ENCODE measurements at regions not wholly inside any gene's neighbourhood (a gene's known extent, or its start where the extent isn't known, plus 50 kb on each side); places are given as distances from the start of the nearest gene placed in this dataset.

GRCh38 chr9:85173967-85174366 lies 504.4 kb downstream of the NTRK2 start:
- no peaks in the 10 kb centered on the region for H3K4me1 ChIP-seq (ENCODE audit: insufficient read depth, low read length)

GRCh38 chr9:85172001-85172978 lies 502.8 kb downstream of the NTRK2 start:
- DNase-seq, result no peak
- H3K4me1 ChIP-seq (ENCODE audit: insufficient read depth, low read length), result no peaks in the 10 kb centered on the region

More at GRCh38 chr9:85173967-85174366, 504.4 kb downstream of the NTRK2 start:
- intact Hi-C loops (cut with DNase I, micrococcal nuclease), result no loop called here
- Mint-ChIP-seq H3K9me3 (no peaks in the 10 kb centered on the region), H3K4me3 (no peak overlapping the region), H3K4me1 (ENCODE audit: low read depth) (no peaks in the 10 kb centered on the region), H3K27me3 (peaks cover 15% of the 10 kb centered on the region), H3K36me3 (ENCODE audit: low read depth) (no peaks in the 10 kb centered on the region), H3K27ac (no peak overlapping the region)
- POLR2A ChIA-PET, result no interaction called here
- Histone ChIP-seq H3K4me3 (ENCODE audit: low read length) (no peak overlapping the region), H3K27ac (ENCODE audit: low read depth in 1 of 2, low read length in 2 of 2) (no peak overlapping the region), H3K36me3 (ENCODE audit: insufficient read depth, low read length) (no peaks in the 10 kb centered on the region), H3K9me3 (ENCODE audit: control insufficient read depth in 1 of 2, insufficient read depth in 1 of 2, low read length in 2 of 2) (no peaks in the 10 kb centered on the region), H3K27me3 (ENCODE audit: control insufficient read depth in 1 of 2, insufficient read depth in 2 of 2, low read length in 2 of 2) (no peaks in the 10 kb centered on the region)
- CTCF ChIA-PET, result no interaction called here
- TF ChIP-seq, protein P1, sequence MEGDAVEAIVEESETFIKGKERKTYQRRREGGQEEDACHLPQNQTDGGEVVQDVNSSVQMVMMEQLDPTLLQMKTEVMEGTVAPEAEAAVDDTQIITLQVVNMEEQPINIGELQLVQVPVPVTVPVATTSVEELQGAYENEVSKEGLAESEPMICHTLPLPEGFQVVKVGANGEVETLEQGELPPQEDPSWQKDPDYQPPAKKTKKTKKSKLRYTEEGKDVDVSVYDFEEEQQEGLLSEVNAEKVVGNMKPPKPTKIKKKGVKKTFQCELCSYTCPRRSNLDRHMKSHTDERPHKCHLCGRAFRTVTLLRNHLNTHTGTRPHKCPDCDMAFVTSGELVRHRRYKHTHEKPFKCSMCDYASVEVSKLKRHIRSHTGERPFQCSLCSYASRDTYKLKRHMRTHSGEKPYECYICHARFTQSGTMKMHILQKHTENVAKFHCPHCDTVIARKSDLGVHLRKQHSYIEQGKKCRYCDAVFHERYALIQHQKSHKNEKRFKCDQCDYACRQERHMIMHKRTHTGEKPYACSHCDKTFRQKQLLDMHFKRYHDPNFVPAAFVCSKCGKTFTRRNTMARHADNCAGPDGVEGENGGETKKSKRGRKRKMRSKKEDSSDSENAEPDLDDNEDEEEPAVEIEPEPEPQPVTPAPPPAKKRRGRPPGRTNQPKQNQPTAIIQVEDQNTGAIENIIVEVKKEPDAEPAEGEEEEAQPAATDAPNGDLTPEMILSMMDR (IDR thresholded peaks at IDR 0.05), result no peak
- no peak for ATAC-seq (ENCODE audit: poor library complexity)
- no peak for DNase-seq

DNA sequence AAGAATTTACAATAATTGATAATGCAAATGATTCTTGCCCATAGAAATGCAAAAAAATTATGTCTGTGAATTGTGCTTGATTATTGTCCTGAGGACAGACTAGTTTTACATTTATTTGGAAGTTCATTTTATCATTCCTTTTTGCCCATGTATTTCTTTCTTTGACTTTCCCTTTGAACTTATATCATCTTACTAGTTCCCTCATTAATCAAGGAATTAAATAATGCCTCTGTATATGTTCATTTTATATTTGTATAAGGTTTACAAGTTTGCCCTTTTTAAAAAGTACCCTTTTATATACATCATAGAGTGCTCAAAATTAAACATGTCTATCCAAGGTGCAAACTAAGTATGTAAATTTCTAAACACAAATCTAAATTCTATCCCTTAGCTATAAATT lies 501.6 kb downstream of the NTRK2 start:
- H3K9me3 Mint-ChIP-seq, result no peaks in the 10 kb centered on the region
- TF ChIP-seq, protein P1 (IDR thresholded peaks at IDR 0.05), result no peak
- no peaks in the 10 kb centered on the region for H3K36me3 Mint-ChIP-seq (ENCODE audit: low read depth)
- peaks cover 7% of the 10 kb centered on the region for H3K27me3 Mint-ChIP-seq
- Histone ChIP-seq H3K27me3 (ENCODE audit: control insufficient read depth in 1 of 2, insufficient read depth in 2 of 2, low read length in 2 of 2) (no peaks in the 10 kb centered on the region), H3K27ac (ENCODE audit: low read depth in 1 of 2, low read length in 2 of 2) (no peak overlapping the region), H3K4me3 (ENCODE audit: low read length) (no peak overlapping the region), H3K36me3 (ENCODE audit: insufficient read depth, low read length) (no peaks in the 10 kb centered on the region), H3K4me1 (ENCODE audit: insufficient read depth, low read length) (no peaks in the 10 kb centered on the region), H3K9me3 (ENCODE audit: control insufficient read depth in 1 of 2, insufficient read depth in 1 of 2, low read length in 2 of 2) (no peaks in the 10 kb centered on the region)
- no peaks in the 10 kb centered on the region for H3K4me1 Mint-ChIP-seq (ENCODE audit: low read depth)
- ChIA-PET POLR2A (no interaction called here), CTCF (no interaction called here)
- ATAC-seq (ENCODE audit: poor library complexity), result no peak
- DNase-seq, result no peak
- intact Hi-C loops (cut with DNase I, micrococcal nuclease), result no loop called here
- no peak overlapping the region for H3K27ac Mint-ChIP-seq
- H3K4me3 Mint-ChIP-seq, result no peak overlapping the region

More at GRCh38 chr9:85172001-85172978, 502.8 kb downstream of the NTRK2 start:
- intact Hi-C loops (cut with DNase I, micrococcal nuclease), result no loop called here
- H3K4me3 ChIP-seq (ENCODE audit: low read length), result no peak overlapping the region
- H3K27ac ChIP-seq (ENCODE audit: low read depth in 1 of 2, low read length in 2 of 2), result no peak overlapping the region
- H3K27me3 ChIP-seq (ENCODE audit: control insufficient read depth in 1 of 2, insufficient read depth in 2 of 2, low read length in 2 of 2), result no peaks in the 10 kb centered on the region
- peaks cover 13% of the 10 kb centered on the region for H3K27me3 Mint-ChIP-seq
- no peaks in the 10 kb centered on the region for H3K9me3 Mint-ChIP-seq
- no peak overlapping the region for H3K27ac Mint-ChIP-seq
- CTCF ChIA-PET, result interaction anchor here (0.7 kb wide), 1 partner anchor 169 kb away, joined by 3 read pairs; no protein-coding TSS in a partner anchor
- POLR2A ChIA-PET, result interaction anchor here (0.6 kb wide), 1 partner anchor 265 kb away, joined by 3 read pairs; no protein-coding TSS in a partner anchor
- no peak for ATAC-seq (ENCODE audit: poor library complexity)
- H3K4me3 Mint-ChIP-seq, result no peak overlapping the region
- no peaks in the 10 kb centered on the region for H3K4me1 Mint-ChIP-seq (ENCODE audit: low read depth)
- H3K36me3 Mint-ChIP-seq (ENCODE audit: low read depth), result no peaks in the 10 kb centered on the region
- TF ChIP-seq, protein P1 (IDR thresholded peaks at IDR 0.05), result no peak
- H3K9me3 ChIP-seq (ENCODE audit: control insufficient read depth in 1 of 2, insufficient read depth in 1 of 2, low read length in 2 of 2), result no peaks in the 10 kb centered on the region
- H3K36me3 ChIP-seq (ENCODE audit: insufficient read depth, low read length), result no peaks in the 10 kb centered on the region
